ENCODE measurements at regions not wholly inside any gene's neighbourhood (a gene's known extent, or its start where the extent isn't known, plus 50 kb on each side); places are given as distances from the start of the nearest gene placed in this dataset.

DNA sequence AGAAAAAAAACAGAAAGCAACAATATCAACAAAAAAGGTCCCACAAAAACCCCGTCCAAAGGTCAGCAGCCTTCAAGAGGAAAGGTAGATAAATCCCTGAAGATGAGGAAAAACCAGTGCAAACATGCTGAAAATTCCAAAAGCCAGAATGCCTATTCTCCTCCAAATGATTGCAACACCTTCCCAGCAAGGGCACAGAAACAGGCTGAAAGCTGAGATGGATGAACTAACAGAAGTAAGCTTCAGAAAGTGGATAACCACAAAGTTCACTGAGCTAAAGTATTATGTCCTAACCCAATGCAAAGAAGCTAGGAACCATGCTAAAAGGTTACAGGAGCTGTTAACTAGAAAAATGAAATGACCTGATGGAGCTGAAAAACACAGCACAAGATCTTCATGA, 226.4 kb upstream of the DSEL start:
- Histone ChIP-seq H2AFZ (no peak overlapping the region), H3K27ac (no peak overlapping the region), H3K4me3 (no peak overlapping the region), H3K79me2 (no peaks in the 10 kb centered on the region), H3K4me1 (ENCODE audit: insufficient read depth) (no peaks in the 10 kb centered on the region), H3K9me3 (ENCODE audit: low read depth) (no peaks in the 10 kb centered on the region), H3K9me2 (replicated peaks; ENCODE audit: insufficient read depth) (no peaks in the 10 kb centered on the region), H4K20me1 (ENCODE audit: insufficient read depth, poor library complexity, severe bottlenecking) (no peaks in the 10 kb centered on the region), H3K27me3 (no peaks in the 10 kb centered on the region), H3K36me3 (replicated peaks; ENCODE audit: insufficient read depth, low read depth) (no peaks in the 10 kb centered on the region), H3K4me2 (no peak overlapping the region)
- WGBS (ENCODE audit: low lambda C conversion rate, missing lambda C conversion rate) = 63% methylated on average over 1 of the region's 1 CpG
- no peak for TF ChIP-seq EZH2phosphoT487 (IDR thresholded peaks at IDR 0.05; ENCODE audit: low read depth, severe bottlenecking, unreplicated experiment)
- TF ChIP-seq EZH2 (IDR thresholded peaks at IDR 0.05; ENCODE audit: borderline replicate concordance) = no peak
- TF ChIP-seq, protein P1, sequence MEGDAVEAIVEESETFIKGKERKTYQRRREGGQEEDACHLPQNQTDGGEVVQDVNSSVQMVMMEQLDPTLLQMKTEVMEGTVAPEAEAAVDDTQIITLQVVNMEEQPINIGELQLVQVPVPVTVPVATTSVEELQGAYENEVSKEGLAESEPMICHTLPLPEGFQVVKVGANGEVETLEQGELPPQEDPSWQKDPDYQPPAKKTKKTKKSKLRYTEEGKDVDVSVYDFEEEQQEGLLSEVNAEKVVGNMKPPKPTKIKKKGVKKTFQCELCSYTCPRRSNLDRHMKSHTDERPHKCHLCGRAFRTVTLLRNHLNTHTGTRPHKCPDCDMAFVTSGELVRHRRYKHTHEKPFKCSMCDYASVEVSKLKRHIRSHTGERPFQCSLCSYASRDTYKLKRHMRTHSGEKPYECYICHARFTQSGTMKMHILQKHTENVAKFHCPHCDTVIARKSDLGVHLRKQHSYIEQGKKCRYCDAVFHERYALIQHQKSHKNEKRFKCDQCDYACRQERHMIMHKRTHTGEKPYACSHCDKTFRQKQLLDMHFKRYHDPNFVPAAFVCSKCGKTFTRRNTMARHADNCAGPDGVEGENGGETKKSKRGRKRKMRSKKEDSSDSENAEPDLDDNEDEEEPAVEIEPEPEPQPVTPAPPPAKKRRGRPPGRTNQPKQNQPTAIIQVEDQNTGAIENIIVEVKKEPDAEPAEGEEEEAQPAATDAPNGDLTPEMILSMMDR (IDR thresholded peaks at IDR 0.05; ENCODE audit: poor library complexity) = no peak
- no peak for DNase-seq (ENCODE audit: low spot score)

DNA sequence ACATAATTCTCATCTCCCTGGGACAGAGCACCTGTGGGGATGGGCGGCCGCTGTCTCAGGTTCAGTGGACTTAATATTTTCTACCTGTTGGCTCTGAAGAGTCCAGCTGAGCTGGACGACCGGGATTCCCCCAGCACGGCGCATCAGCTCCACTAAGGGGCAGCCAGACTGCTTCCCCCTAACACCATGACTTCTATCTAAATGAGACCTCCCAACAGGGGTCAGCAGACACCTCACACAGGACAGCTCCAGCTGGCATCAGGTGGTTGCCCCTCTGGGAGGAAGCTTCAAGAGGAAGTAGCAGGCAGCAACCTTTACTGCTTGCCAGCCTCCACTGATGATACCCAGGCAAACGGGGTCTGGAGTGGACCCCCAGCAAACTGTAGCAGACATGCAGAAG, 226.0 kb upstream of the DSEL start:
- no peak overlapping the region for H3K4me2 ChIP-seq
- H3K9me2 ChIP-seq (replicated peaks; ENCODE audit: insufficient read depth) = no peaks in the 10 kb centered on the region
- H3K79me2 ChIP-seq = no peaks in the 10 kb centered on the region
- WGBS (ENCODE audit: low lambda C conversion rate, missing lambda C conversion rate) = 88% methylated on average over 7 of the region's 7 CpGs
- no peaks in the 10 kb centered on the region for H3K4me1 ChIP-seq (ENCODE audit: insufficient read depth)
- no peaks in the 10 kb centered on the region for H3K36me3 ChIP-seq (replicated peaks; ENCODE audit: insufficient read depth, low read depth)
- H3K27me3 ChIP-seq = no peaks in the 10 kb centered on the region
- H3K9me3 ChIP-seq (ENCODE audit: low read depth) = no peaks in the 10 kb centered on the region
- H2AFZ ChIP-seq = no peak overlapping the region
- DNase-seq (ENCODE audit: low spot score) = no peak
- no peaks in the 10 kb centered on the region for H4K20me1 ChIP-seq (ENCODE audit: insufficient read depth, poor library complexity, severe bottlenecking)
- TF ChIP-seq EZH2 (IDR thresholded peaks at IDR 0.05; ENCODE audit: borderline replicate concordance) = no peak
- no peak for TF ChIP-seq EZH2phosphoT487 (IDR thresholded peaks at IDR 0.05; ENCODE audit: low read depth, severe bottlenecking, unreplicated experiment)
- TF ChIP-seq, protein P1 (IDR thresholded peaks at IDR 0.05; ENCODE audit: poor library complexity) = no peak
- no peak overlapping the region for H3K4me3 ChIP-seq
- H3K27ac ChIP-seq = no peak overlapping the region

DNA sequence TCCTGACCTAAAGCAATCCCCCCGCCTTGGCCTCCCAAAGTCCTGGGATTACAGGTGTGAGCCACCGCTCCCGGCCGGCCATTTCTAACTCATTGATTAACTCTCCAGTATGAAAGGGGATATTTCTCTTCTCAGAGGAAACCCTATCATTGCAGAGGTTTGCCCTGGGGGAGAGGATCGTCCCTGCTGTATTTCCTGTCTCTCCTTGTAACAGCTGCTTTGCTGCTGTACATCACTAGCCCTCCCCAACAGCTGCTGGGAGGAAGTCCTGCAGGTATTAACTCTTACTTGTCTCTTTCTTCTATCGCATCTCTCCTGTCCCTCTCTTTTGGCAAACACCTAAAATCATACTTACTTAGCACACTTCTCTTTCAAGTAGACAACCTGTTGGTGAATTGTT, 219.0 kb upstream of the DSEL start:
- no peak overlapping the region for H3K4me3 ChIP-seq
- no peak for DNase-seq (ENCODE audit: low spot score)
- no peaks in the 10 kb centered on the region for H3K4me1 ChIP-seq (ENCODE audit: insufficient read depth)
- no peaks in the 10 kb centered on the region for H4K20me1 ChIP-seq (ENCODE audit: insufficient read depth, poor library complexity, severe bottlenecking)
- H3K9me3 ChIP-seq (ENCODE audit: low read depth) = no peaks in the 10 kb centered on the region
- H3K79me2 ChIP-seq = no peaks in the 10 kb centered on the region
- no peak overlapping the region for H3K4me2 ChIP-seq
- H3K27me3 ChIP-seq = no peaks in the 10 kb centered on the region
- H3K27ac ChIP-seq = no peak overlapping the region
- 65% methylated on average over 6 of the region's 6 CpGs for whole genome bisulfite sequencing (ENCODE audit: low lambda C conversion rate, missing lambda C conversion rate)
- H3K36me3 ChIP-seq (replicated peaks; ENCODE audit: insufficient read depth, low read depth) = no peaks in the 10 kb centered on the region
- H2AFZ ChIP-seq = no peak overlapping the region
- TF ChIP-seq, protein P1 (IDR thresholded peaks at IDR 0.05; ENCODE audit: poor library complexity) = no peak
- TF ChIP-seq EZH2phosphoT487 (IDR thresholded peaks at IDR 0.05; ENCODE audit: low read depth, severe bottlenecking, unreplicated experiment) (no peak), EZH2 (IDR thresholded peaks at IDR 0.05; ENCODE audit: borderline replicate concordance) (no peak)
- H3K9me2 ChIP-seq (replicated peaks; ENCODE audit: insufficient read depth) = no peaks in the 10 kb centered on the region

DNA sequence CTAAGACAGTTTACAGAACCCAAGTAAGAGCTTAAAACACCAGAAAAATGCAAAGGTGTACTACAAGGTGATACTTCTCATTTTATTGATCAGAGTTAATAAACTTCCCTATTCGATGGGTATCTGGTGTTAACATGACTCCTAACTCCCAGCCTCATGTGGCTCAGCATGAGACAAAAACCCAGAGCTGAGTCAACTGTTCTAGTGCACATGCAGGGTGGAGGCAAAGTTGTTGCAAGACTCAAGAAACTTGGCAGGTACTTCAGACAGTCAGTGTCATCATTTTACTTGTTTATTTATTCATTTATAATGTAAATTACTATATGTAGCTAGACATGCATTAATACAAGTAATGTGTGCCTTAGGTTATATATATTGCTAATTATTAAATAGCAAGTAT, 216.6 kb upstream of the DSEL start:
- H4K20me1 ChIP-seq (ENCODE audit: insufficient read depth, poor library complexity, severe bottlenecking) = no peaks in the 10 kb centered on the region
- no peaks in the 10 kb centered on the region for H3K27me3 ChIP-seq
- H2AFZ ChIP-seq = no peak overlapping the region
- no peaks in the 10 kb centered on the region for H3K36me3 ChIP-seq (replicated peaks; ENCODE audit: insufficient read depth, low read depth)
- no peaks in the 10 kb centered on the region for H3K9me2 ChIP-seq (replicated peaks; ENCODE audit: insufficient read depth)
- no peak overlapping the region for H3K4me2 ChIP-seq
- no peaks in the 10 kb centered on the region for H3K9me3 ChIP-seq (ENCODE audit: low read depth)
- H3K4me3 ChIP-seq = no peak overlapping the region
- no peak for TF ChIP-seq EZH2 (IDR thresholded peaks at IDR 0.05; ENCODE audit: borderline replicate concordance)
- TF ChIP-seq, protein P1 (IDR thresholded peaks at IDR 0.05; ENCODE audit: poor library complexity) = no peak
- TF ChIP-seq EZH2phosphoT487 (IDR thresholded peaks at IDR 0.05; ENCODE audit: low read depth, severe bottlenecking, unreplicated experiment) = no peak
- no peaks in the 10 kb centered on the region for H3K79me2 ChIP-seq
- WGBS (ENCODE audit: low lambda C conversion rate, missing lambda C conversion rate) = 80% methylated on average over 1 of the region's 1 CpG
- no peak overlapping the region for H3K27ac ChIP-seq
- no peaks in the 10 kb centered on the region for H3K4me1 ChIP-seq (ENCODE audit: insufficient read depth)
- no peak for DNase-seq (ENCODE audit: low spot score)

Measured in hepatocyte (in vitro differentiated cells).